NCI-H2227 treated with DMSO at 0.1 percent for 48 hours (cell line): ENCODE measurements at regions not wholly inside any gene's neighbourhood (a gene's known extent, or its start where the extent isn't known, plus 50 kb on each side); places are given as distances from the start of the nearest gene placed in this dataset.

Experiments
- DNase-seq: peaks from one replicate; lab custom pipeline; 2025; lab: John Stamatoyannopoulos, UW

- peak; percentile 75 for DNase-seq
Observed at GRCh38 chr6:144840619-144841018, 555.5 kb downstream of the UTRN start.

GRCh38 chr6:144843701-144844100 is 558.6 kb downstream of the UTRN start:
- no peak for DNase-seq

- no peak for DNase-seq
Observed at GRCh38 chr6:144844596-144844995, 559.5 kb downstream of the UTRN start.

- no peak for DNase-seq
Observed at GRCh38 chr6:144845186-144845585, 560.1 kb downstream of the UTRN start.

- DNase-seq = no peak
Observed at GRCh38 chr6:144847916-144848315, 562.8 kb downstream of the UTRN start.

- no peak for DNase-seq
Observed at GRCh38 chr6:144849920-144850319, 564.8 kb downstream of the UTRN start.

GRCh38 chr6:144853603-144854002 is 568.5 kb downstream of the UTRN start:
- no peak for DNase-seq

- DNase-seq = no peak
Observed at GRCh38 chr6:144854654-144855053, 569.5 kb downstream of the UTRN start.

- DNase-seq = no peak
Observed at GRCh38 chr6:144855375-144855774, 570.2 kb downstream of the UTRN start.

GRCh38 chr6:144855812-144856531 is 570.8 kb downstream of the UTRN start:
- no peak for DNase-seq

- DNase-seq = no peak
Observed at GRCh38 chr6:144856622-144857021, 571.5 kb downstream of the UTRN start.

GRCh38 chr6:144857086-144857485 is 572.0 kb downstream of the UTRN start:
- DNase-seq = no peak

GRCh38 chr6:144862769-144863168 is 577.6 kb downstream of the UTRN start:
- DNase-seq = no peak

GRCh38 chr6:144867761-144868160 is 582.6 kb downstream of the UTRN start:
- no peak for DNase-seq

- DNase-seq = peak; percentile 33
Observed at GRCh38 chr6:144870782-144871181, 585.6 kb downstream of the UTRN start.

- no peak for DNase-seq
Observed at GRCh38 chr6:144873623-144874378, 588.7 kb downstream of the UTRN start.

GRCh38 chr6:144876689-144877088 is 591.6 kb downstream of the UTRN start:
- DNase-seq = no peak

GRCh38 chr6:144877118-144877517 is 592.0 kb downstream of the UTRN start:
- DNase-seq = no peak

- DNase-seq = peak; percentile 89
Observed at GRCh38 chr6:144878577-144878976, 593.4 kb downstream of the UTRN start.

- DNase-seq = no peak
Observed at GRCh38 chr6:144879436-144879835, 594.3 kb downstream of the UTRN start.

GRCh38 chr6:144882425-144882824 is 597.3 kb downstream of the UTRN start:
- no peak for DNase-seq

GRCh38 chr6:144883915-144884314 is 598.8 kb downstream of the UTRN start:
- no peak for DNase-seq

GRCh38 chr6:144885817-144886216 is 600.7 kb downstream of the UTRN start:
- DNase-seq = no peak

- no peak for DNase-seq
Observed at GRCh38 chr6:144886682-144887081, 601.5 kb downstream of the UTRN start.
